Omental fat pad (tissue), 3 donors: ENCODE measurements at regions not wholly inside any gene's neighbourhood (a gene's known extent, or its start where the extent isn't known, plus 50 kb on each side); places are given as distances from the start of the nearest gene placed in this dataset.
A peak's percentile ranks its signal among the peaks of the same experiment; 100 is the strongest.

Experiments used
- ATAC-seq: fragments of 150-250 bp; one replicate; pipeline ENCODE4 v1.9.1; 2016; ENCODE audit warnings: mild to moderate bottlenecking, moderate library complexity; ENCODE audit not compliant: low FRiP score
- DNase-seq: peaks from one replicate; pipeline ENCODE4 v3.0.0-alpha.2; 2019; ENCODE audit warnings: low spot score
- CTCF ChIP-seq, 3 donors: fragments of 450-650 bp; IDR thresholded peaks; one replicate each; pipeline ENCODE4 v1.5.1; 2016 to 2017; ENCODE audit warnings: antibody characterized with exemption in 3 of 3, mild to moderate bottlenecking in 3 of 3, moderate library complexity in 2 of 3

GRCh38 chr3:115279939-115280338 lies 132.9 kb upstream of the ZBTB20 start:
- ATAC-seq (peak; percentile 74), DNase-seq (no peak)
- TF ChIP-seq CTCF (IDR thresholded peaks at IDR 0.05), result no peak

DNA sequence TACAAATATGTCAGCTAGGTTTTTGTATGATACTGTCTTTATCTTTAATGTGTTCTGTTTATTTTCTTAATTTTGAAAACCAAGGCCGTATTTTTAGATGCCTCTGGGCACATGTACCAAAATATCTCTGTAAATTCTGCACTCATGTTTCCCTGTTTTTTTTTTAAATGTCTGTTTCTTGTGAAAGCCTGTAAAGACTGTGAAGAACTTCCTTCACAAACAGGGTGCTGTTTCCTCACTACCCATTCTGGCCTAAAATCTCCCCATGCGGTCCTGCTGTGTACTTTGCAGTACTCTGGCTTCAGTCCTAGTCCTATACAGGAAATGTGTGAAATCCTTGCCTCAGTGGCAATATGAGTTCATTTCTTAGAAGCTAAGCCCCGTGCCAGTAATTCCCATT lies 133.4 kb upstream of the ZBTB20 start:
- DNase-seq, result no peak
- ATAC-seq, result no peak
- no peak for TF ChIP-seq CTCF (IDR thresholded peaks at IDR 0.05)

GRCh38 chr3:115281697-115282675 lies 134.9 kb upstream of the ZBTB20 start:
- DNase-seq (no peak), ATAC-seq (no peak)
- no peak for TF ChIP-seq CTCF (IDR thresholded peaks at IDR 0.05)

DNA sequence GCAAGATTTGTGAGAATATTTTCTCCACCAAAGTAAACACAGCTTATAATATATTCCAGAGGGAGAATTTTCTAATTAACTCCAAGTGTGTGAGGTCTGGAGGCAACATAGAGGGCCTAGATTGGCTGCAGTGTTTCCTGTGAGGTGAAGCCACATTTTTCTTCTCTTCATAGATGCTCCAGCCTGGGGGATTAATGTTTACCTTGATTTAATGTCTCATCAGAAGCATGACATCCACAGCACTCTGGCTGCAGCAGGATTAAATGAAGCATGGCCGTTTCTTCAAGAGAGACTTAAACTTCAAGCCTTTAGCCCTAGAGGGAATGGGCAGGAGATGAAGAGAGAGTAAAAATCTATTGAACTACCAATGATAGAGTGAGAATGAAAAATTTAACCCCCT lies 137.9 kb upstream of the ZBTB20 start:
- ATAC-seq (no peak), DNase-seq (no peak)
- TF ChIP-seq CTCF (IDR thresholded peaks at IDR 0.05), result no peak

DNA sequence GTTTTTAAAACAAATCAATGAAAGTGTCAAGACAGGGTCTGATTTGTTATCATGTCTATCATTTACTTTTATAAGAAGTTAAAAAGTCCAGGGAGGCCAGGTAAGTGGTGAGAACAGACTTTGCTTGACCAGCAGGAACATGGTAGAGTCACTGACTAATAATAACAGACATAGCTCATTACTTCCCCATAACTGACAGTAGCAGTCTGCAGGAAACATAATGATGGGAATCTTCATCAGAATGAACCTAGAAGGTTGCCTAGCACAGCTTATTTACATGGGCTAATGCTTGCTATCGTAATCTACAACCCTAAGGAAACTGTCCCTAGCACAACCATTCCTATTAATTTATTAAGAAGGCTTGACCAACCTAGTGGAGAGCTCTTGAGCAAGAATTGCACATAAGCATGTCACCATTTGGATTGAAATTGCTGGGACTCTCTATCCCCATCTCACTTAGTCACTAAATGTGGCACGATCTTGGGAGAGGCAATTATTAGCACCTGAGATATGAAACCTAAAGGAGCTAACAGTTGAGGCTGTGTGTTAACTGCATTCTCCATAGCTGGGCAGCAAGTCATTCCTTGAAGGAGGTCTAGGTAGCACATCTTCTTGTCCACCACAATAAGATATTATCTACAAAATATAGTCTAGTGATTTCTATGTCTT lies 139.6 kb upstream of the ZBTB20 start:
- no peak for DNase-seq
- ATAC-seq, result no peak
- no peak for TF ChIP-seq CTCF (IDR thresholded peaks at IDR 0.05)

DNA sequence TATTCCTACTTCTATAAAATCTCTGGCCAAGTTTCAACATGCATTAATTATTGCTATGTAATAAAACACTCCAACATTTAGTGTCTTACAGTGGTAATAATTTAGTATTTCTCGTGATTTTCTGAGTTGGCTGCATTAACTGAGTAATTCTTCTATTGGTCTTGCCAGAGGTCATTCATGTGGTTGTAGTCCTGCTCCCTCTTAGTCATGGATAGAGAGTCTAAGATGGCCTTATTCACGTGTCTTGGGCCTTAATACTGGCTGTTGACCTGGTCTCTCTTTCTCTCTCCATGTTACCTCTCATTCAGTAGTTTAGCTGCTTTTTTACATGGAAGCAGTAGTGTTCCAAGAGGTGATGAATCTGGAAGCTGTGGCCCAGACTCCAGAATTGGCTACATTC lies 140.1 kb upstream of the ZBTB20 start:
- no peak for DNase-seq
- no peak for TF ChIP-seq CTCF (IDR thresholded peaks at IDR 0.05)
- no peak for ATAC-seq
